ENCODE measurements at regions not wholly inside any gene's neighbourhood (a gene's known extent, or its start where the extent isn't known, plus 50 kb on each side); places are given as distances from the start of the nearest gene placed in this dataset.

DNA sequence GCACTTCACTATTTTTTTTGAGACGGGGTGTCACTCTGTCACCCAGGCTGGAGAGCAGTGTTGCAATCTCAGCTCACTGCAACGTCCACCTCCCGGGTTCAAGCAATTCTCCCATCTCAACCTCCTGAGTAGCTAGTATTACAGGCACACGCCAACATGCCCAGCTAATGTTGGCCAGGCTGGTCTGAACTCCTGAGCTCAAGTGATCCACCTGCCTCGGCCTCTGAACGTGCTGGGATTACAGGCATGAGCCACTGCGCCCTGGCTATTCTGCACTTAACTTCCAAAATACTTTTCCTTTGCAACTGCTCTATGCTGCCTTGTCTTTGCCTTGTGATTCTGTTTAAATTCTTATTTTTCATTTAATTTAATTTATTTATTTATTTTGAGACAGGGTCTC is 67.0 kb upstream of the ZNF479 start:
- TF ChIP-seq POLR2AphosphoS5 (IDR thresholded peaks at IDR 0.05) (no peak), POLR2A (IDR thresholded peaks at IDR 0.05) (no peak), EP300 (IDR thresholded peaks at IDR 0.05) (no peak)
- TF ChIP-seq, protein P1, sequence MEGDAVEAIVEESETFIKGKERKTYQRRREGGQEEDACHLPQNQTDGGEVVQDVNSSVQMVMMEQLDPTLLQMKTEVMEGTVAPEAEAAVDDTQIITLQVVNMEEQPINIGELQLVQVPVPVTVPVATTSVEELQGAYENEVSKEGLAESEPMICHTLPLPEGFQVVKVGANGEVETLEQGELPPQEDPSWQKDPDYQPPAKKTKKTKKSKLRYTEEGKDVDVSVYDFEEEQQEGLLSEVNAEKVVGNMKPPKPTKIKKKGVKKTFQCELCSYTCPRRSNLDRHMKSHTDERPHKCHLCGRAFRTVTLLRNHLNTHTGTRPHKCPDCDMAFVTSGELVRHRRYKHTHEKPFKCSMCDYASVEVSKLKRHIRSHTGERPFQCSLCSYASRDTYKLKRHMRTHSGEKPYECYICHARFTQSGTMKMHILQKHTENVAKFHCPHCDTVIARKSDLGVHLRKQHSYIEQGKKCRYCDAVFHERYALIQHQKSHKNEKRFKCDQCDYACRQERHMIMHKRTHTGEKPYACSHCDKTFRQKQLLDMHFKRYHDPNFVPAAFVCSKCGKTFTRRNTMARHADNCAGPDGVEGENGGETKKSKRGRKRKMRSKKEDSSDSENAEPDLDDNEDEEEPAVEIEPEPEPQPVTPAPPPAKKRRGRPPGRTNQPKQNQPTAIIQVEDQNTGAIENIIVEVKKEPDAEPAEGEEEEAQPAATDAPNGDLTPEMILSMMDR (IDR thresholded peaks at IDR 0.05), result no peak
